Choroid plexus epithelial cell (primary cell): ENCODE measurements at regions not wholly inside any gene's neighbourhood (a gene's known extent, or its start where the extent isn't known, plus 50 kb on each side); places are given as distances from the start of the nearest gene placed in this dataset.

Experiments used
- DNase-seq: peaks from one replicate; pipeline ENCODE4 v3.0.0-alpha.2; 2010; ENCODE audit warnings: low read depth
- H3K4me3 ChIP-seq: 2 replicates; pipeline ENCODE4 v1.5.1; 2011; ENCODE audit warnings: low read depth, mild to moderate bottlenecking, control low read depth, low read length, moderate library complexity
- CTCF ChIP-seq: conservative IDR thresholded peaks from 2 replicates; pipeline ENCODE4 v1.5.1; 2011; ENCODE audit warnings: low read depth, mild to moderate bottlenecking, control low read depth, inconsistent platforms, low read length, moderate library complexity

DNA sequence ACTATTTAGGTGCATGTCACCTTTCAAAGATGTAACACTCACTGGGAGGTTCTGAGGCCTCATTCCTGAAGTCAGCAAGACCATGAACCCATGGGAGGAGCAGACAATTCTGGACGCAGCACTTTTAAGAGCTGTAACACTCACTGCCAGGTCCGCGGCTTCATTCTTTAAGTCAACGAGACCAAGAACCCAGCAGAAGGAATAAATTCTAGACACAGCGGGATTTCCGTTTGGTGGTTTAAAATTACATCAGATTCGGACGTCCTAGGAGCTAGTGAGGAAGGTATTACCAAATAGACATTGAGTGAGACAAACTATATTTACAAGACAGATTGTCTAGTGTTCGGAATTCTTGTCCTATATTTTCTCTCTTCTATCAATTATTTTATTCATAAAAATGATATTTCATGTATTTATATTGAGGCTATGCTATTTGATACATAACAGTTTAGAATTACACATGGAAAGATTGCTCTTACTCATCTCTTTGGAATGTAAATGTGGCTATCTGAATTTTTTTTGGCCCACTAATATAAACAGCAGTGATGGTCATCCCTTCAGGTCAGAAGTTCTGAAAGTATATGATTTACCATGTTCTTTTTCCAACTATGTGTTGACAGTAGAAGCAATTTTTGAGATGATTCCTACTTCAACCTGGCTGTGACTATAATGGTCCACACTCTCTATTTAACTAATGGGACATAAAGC is 1973.0 kb upstream of the FLRT2 start:
- TF ChIP-seq CTCF = no peak
- peak; percentile 99 for DNase-seq
- no peak overlapping the region for H3K4me3 ChIP-seq

- TF ChIP-seq CTCF = no peak
- DNase-seq = peak; percentile 23
- no peak overlapping the region for H3K4me3 ChIP-seq
Measured at GRCh38 chr14:83558946-83559345, 1971.0 kb upstream of the FLRT2 start.

DNA sequence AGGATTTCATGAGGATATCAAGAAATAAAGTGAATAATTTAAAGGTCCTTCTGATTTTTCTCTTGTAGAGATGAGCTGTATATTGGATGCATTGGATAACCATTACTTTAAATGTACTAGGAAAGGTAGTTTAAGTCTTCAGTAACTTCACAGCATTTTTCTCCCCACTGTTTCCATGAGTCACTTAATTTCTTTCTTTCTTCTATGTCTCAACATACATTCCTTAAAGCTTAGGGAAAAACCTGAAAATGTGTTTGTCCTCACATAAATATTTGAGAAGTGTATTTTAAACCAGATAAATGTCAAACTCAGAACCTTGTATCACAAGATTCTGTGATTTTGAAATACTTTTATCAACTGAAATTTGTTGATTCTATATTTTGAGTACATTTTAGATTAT is 1970.2 kb upstream of the FLRT2 start:
- no peak for TF ChIP-seq CTCF
- H3K4me3 ChIP-seq = no peak overlapping the region
- peak; percentile 93 for DNase-seq

DNA sequence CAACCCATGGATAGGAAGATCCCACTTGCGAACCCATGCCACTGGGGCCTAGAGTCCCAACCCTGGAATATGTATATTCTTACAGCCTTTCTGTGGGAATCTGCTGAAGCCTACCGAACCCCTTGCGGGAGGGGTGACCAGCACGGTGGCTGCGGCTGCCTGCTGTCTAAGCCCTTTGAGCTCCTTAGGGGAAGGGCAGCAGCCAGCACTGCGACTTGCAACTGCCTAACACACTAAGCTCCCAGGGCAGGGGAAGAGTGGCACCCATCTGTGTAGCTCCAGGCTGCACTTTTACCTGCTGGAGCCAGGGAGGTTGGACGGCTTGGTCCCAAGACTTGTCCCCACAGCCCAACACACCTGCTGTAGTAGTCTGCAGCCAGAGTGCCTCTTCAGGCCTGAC is 1968.7 kb upstream of the FLRT2 start:
- TF ChIP-seq CTCF = no peak
- H3K4me3 ChIP-seq = no peak overlapping the region
- no peak for DNase-seq

- no peak overlapping the region for H3K4me3 ChIP-seq
- TF ChIP-seq CTCF = no peak
- DNase-seq = peak; percentile 35
Measured at GRCh38 chr14:83566567-83566966, 1963.4 kb upstream of the FLRT2 start.

DNA sequence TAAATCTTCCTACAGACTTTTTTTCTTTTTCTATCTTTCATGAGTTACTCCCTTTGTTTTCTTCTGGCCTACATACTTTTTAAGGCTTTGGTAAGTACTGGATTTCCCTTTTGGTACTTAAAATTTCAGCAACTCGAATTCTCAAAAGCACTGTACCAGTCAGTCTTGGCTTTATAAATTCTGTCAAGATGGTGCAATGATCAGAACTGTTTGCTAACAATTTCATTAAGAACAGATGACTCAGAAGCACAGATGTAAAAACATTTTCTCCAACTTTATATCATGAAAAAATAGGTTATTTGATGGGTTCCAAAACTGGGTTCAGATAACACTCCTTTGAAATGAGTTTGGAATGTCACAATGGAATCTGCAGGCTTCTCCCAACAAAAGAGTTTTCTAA is 1961.8 kb upstream of the FLRT2 start:
- H3K4me3 ChIP-seq = no peak overlapping the region
- no peak for TF ChIP-seq CTCF
- peak; percentile 67 for DNase-seq

- TF ChIP-seq CTCF = no peak
- H3K4me3 ChIP-seq = no peak overlapping the region
- DNase-seq = peak; percentile 53
Measured at GRCh38 chr14:83575301-83575700, 1954.6 kb upstream of the FLRT2 start.
